PC-3 (cell line): ENCODE measurements at regions not wholly inside any gene's neighbourhood (a gene's known extent, or its start where the extent isn't known, plus 50 kb on each side); places are given as distances from the start of the nearest gene placed in this dataset.
"Not testable (repeated sequence)": the region's sequence is repeated elsewhere in the genome, so short reads cannot be mapped to it uniquely, and the experiment has no call there.

Experiments
- ATAC-seq: fragments of 200-7000 bp; cut with Tn5 transposase; 2 replicates; pipeline ENCODE4 v1.9.1; 2020; ENCODE audit warnings: mild to moderate bottlenecking, moderate library complexity
- BruUV-seq: library from RNA; stranded (reverse); fragments of 400-500 nt; replicated peaks from 2 replicates; lab custom pipeline; 2021; lab: Mats Ljungman, UMichigan
- CTCF ChIA-PET: fragments of 300-600 bp; sonication (Branson Sonifier 250); formaldehyde crosslinking; loops from one replicate; lab custom pipeline; 2022; ENCODE audit warnings: antibody characterized with exemption; lab: Charles Lee
- POLR2A ChIA-PET: fragments of 300-600 bp; sonication (Branson Sonifier 250); formaldehyde crosslinking; loops from one replicate; lab custom pipeline; 2022; ENCODE audit warnings: antibody characterized with exemption; ENCODE audit not compliant: unreplicated experiment; lab: Charles Lee
- DNase-seq: peaks from one replicate; pipeline ENCODE4 v3.0.0-alpha.2; 2015
- H2AFZ ChIP-seq: fragments of 300-600 bp; sonication (generic); 2 replicates; pipeline ENCODE4 v1.6.0; 2016; ENCODE audit warnings: antibody characterized with exemption, low read length
- H3F3A ChIP-seq: fragments of 300-600 bp; sonication (generic); one replicate; pipeline ENCODE4 v1.6.0; 2017; ENCODE audit warnings: antibody characterized with exemption, low read length, control low read depth, mild to moderate bottlenecking; ENCODE audit not compliant: unreplicated experiment
- H3K27ac ChIP-seq: fragments of 300-600 bp; sonication (generic); 2 replicates; pipeline ENCODE4 v1.5.1; 2016; ENCODE audit warnings: mild to moderate bottlenecking, low read length
- H3K27me3 ChIP-seq: fragments of 300-600 bp; sonication (generic); 2 replicates; pipeline ENCODE4 v1.6.1; 2016; ENCODE audit warnings: low read length, mixed read lengths
- H3K36me3 ChIP-seq: fragments of 300-600 bp; sonication (generic); 2 replicates; pipeline ENCODE4 v1.6.1; 2016; ENCODE audit warnings: low read depth, mixed run types, low read length, mixed read lengths
- H3K4me1 ChIP-seq: fragments of 300-600 bp; sonication (generic); 2 replicates; pipeline ENCODE4 v1.5.1; 2016; ENCODE audit warnings: low read length; ENCODE audit not compliant: insufficient read depth
- H3K4me2 ChIP-seq: fragments of 300-600 bp; sonication (generic); 2 replicates; pipeline ENCODE4 v1.6.0; 2016; ENCODE audit warnings: low read length
- H3K4me3 ChIP-seq: fragments of 300-600 bp; sonication (generic); 2 replicates; pipeline ENCODE4 v1.5.1; 2016; ENCODE audit warnings: mild to moderate bottlenecking, low read length, mixed read lengths
- H3K79me2 ChIP-seq: fragments of 300-600 bp; sonication (generic); 2 replicates; pipeline ENCODE4 v1.6.1; 2017; ENCODE audit warnings: low read length, mixed read lengths
- H3K9ac ChIP-seq: fragments of 300-600 bp; sonication (generic); 2 replicates; pipeline ENCODE4 v1.6.0; 2016; ENCODE audit warnings: mild to moderate bottlenecking, low read length
- H3K9me2 ChIP-seq: fragments of 300-600 bp; sonication (generic); replicated peaks from 2 replicates; pipeline ENCODE4 v1.6.1; 2016; ENCODE audit warnings: mixed run types, low read length, mixed read lengths
- H3K9me3 ChIP-seq: fragments of 300-600 bp; sonication (generic); 2 replicates; pipeline ENCODE4 v1.6.1; 2016; ENCODE audit warnings: low read length, mixed read lengths
- H4K20me1 ChIP-seq: fragments of 300-600 bp; sonication (generic); 2 replicates; pipeline ENCODE4 v1.6.1; 2016; ENCODE audit warnings: low read length, mixed read lengths
- EZH2 ChIP-seq: fragments of 300-600 bp; sonication (generic); IDR thresholded peaks from one replicate; pipeline ENCODE4 v1.6.1; 2017; ENCODE audit warnings: antibody characterized with exemption, mild to moderate bottlenecking, low read length; ENCODE audit not compliant: unreplicated experiment
- EZH2phosphoT487 ChIP-seq: fragments of 300-600 bp; sonication (generic); IDR thresholded peaks from 2 replicates; pipeline ENCODE4 v1.6.1; 2018; ENCODE audit warnings: mild to moderate bottlenecking, antibody characterized with exemption, low read length, borderline replicate concordance
- intact Hi-C: fragments of 100-400 bp; cut with micrococcal nuclease; formaldehyde crosslinking; loops from 2 replicates; pipeline ENCODE4 v1.9.0; 2023
- TF ChIP-seq, protein P1 (sequence below): fragments of 300-600 bp; sonication (generic); conservative IDR thresholded peaks from 2 replicates; pipeline ENCODE4 v1.5.1; 2017; ENCODE audit warnings: antibody characterized with exemption, low read depth, mild to moderate bottlenecking, low read length

GRCh38 chr4:10388146-10388545 is 69.1 kb downstream of the ZNF518B start:
- H3K4me1 ChIP-seq, H3K27ac ChIP-seq, H3K9ac ChIP-seq, H3K36me3 ChIP-seq, H3K9me2 ChIP-seq, H3K27me3 ChIP-seq, H4K20me1 ChIP-seq, H2AFZ ChIP-seq, BruUV-seq, intact Hi-C loops, H3K4me3 ChIP-seq, ATAC-seq, CTCF ChIA-PET, POLR2A ChIA-PET, H3K9me3 ChIP-seq, H3K4me2 ChIP-seq, H3F3A ChIP-seq, H3K79me2 ChIP-seq, DNase-seq: not testable (repeated sequence)

- no peaks in the 10 kb centered on the region for H3K9me3 ChIP-seq
- H3K36me3 ChIP-seq, result no peaks in the 10 kb centered on the region
- H3K9ac ChIP-seq, result no peak overlapping the region
- H3K27me3 ChIP-seq, result no peaks in the 10 kb centered on the region
- H3K4me2 ChIP-seq, result no peak overlapping the region
- no peak overlapping the region for H3K4me3 ChIP-seq
- ChIA-PET POLR2A (no interaction called here), CTCF (no interaction called here)
- no peaks in the 10 kb centered on the region for H3K79me2 ChIP-seq
- H3K4me1 ChIP-seq, result no peaks in the 10 kb centered on the region
- intact Hi-C loops, result no loop called here
- no peak overlapping the region for H2AFZ ChIP-seq
- H3F3A ChIP-seq, result no peaks in the 10 kb centered on the region
- H4K20me1 ChIP-seq, result no peaks in the 10 kb centered on the region
- TF ChIP-seq EZH2phosphoT487, result no peak
- no peak for TF ChIP-seq EZH2
- TF ChIP-seq, protein P1, sequence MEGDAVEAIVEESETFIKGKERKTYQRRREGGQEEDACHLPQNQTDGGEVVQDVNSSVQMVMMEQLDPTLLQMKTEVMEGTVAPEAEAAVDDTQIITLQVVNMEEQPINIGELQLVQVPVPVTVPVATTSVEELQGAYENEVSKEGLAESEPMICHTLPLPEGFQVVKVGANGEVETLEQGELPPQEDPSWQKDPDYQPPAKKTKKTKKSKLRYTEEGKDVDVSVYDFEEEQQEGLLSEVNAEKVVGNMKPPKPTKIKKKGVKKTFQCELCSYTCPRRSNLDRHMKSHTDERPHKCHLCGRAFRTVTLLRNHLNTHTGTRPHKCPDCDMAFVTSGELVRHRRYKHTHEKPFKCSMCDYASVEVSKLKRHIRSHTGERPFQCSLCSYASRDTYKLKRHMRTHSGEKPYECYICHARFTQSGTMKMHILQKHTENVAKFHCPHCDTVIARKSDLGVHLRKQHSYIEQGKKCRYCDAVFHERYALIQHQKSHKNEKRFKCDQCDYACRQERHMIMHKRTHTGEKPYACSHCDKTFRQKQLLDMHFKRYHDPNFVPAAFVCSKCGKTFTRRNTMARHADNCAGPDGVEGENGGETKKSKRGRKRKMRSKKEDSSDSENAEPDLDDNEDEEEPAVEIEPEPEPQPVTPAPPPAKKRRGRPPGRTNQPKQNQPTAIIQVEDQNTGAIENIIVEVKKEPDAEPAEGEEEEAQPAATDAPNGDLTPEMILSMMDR, result no peak
- H3K27ac ChIP-seq, result no peak overlapping the region
- no peaks in the 10 kb centered on the region for H3K9me2 ChIP-seq
- DNase-seq, result no peak
- no TSS peak for BruUV-seq
- no peak for ATAC-seq
These were observed 71.2 kb downstream of the ZNF518B start for GRCh38 chr4:10385994-10386394.

- Histone ChIP-seq H3K36me3 (no peaks in the 10 kb centered on the region), H3K9me2 (no peaks in the 10 kb centered on the region), H3K4me2 (no peak overlapping the region), H2AFZ (no peak overlapping the region), H3K9ac (no peak overlapping the region), H3K9me3 (no peaks in the 10 kb centered on the region), H3K27me3 (no peaks in the 10 kb centered on the region), H3F3A (no peaks in the 10 kb centered on the region), H3K4me3 (no peak overlapping the region), H4K20me1 (no peaks in the 10 kb centered on the region), H3K79me2 (no peaks in the 10 kb centered on the region), H3K4me1 (no peaks in the 10 kb centered on the region), H3K27ac (no peak overlapping the region)
- ATAC-seq, result no peak
- ChIA-PET POLR2A (no interaction called here), CTCF (no interaction called here)
- intact Hi-C loops, result no loop called here
- TF ChIP-seq, protein P1, result no peak
- no peak for TF ChIP-seq EZH2
- TF ChIP-seq EZH2phosphoT487, result no peak
- DNase-seq, result no peak
- BruUV-seq, result no TSS peak
These were observed 72.3 kb downstream of the ZNF518B start for GRCh38 chr4:10384974-10385373.
